Right lung (tissue), 2 donors: ENCODE measurements at regions not wholly inside any gene's neighbourhood (a gene's known extent, or its start where the extent isn't known, plus 50 kb on each side); places are given as distances from the start of the nearest gene placed in this dataset.
A peak's percentile ranks its signal among the peaks of the same experiment; 100 is the strongest.
"Not testable (repeated sequence)": the region's sequence is repeated elsewhere in the genome, so short reads cannot be mapped to it uniquely, and the experiment has no call there.

ENCODE experiments used
- DNase-seq, 2 donors: peaks; one replicate each; pipeline ENCODE4 v3.0.0-alpha.2; 2013

GRCh38 chr2:47728551-47728950 is 54.4 kb upstream of the MSH6 start:
- DNase-seq = no peak

- no peak for DNase-seq
These were observed 55.0 kb upstream of the MSH6 start for GRCh38 chr2:47727956-47728355.

- not testable (repeated sequence) for DNase-seq
These were observed 56.0 kb upstream of the MSH6 start for GRCh38 chr2:47726978-47727377.

GRCh38 chr2:47725808-47726207 is 57.1 kb upstream of the MSH6 start:
- DNase-seq = no peak

GRCh38 chr2:47724221-47724981 is 58.5 kb upstream of the MSH6 start:
- DNase-seq = no peak

- no peak for DNase-seq
These were observed 61.6 kb upstream of the MSH6 start for GRCh38 chr2:47721296-47721695.

- no peak for DNase-seq
These were observed 62.4 kb upstream of the MSH6 start for GRCh38 chr2:47720559-47720958.

- DNase-seq = no peak
These were observed 62.9 kb upstream of the MSH6 start for GRCh38 chr2:47720036-47720435.

- DNase-seq = no peak
These were observed 63.8 kb upstream of the MSH6 start for GRCh38 chr2:47719099-47719498.

- not testable (repeated sequence) for DNase-seq
These were observed 66.6 kb upstream of the MSH6 start for GRCh38 chr2:47716307-47716706.

- DNase-seq = no peak
These were observed 67.4 kb upstream of the MSH6 start for GRCh38 chr2:47715552-47715951.

GRCh38 chr2:47708801-47709499 is 74.0 kb upstream of the MSH6 start:
- DNase-seq = no peak

- DNase-seq = no peak
These were observed 78.7 kb upstream of the MSH6 start for GRCh38 chr2:47704287-47704686.

GRCh38 chr2:47699533-47700215 is 83.3 kb upstream of the MSH6 start:
- no peak for DNase-seq

- DNase-seq = peak in 1 of 2 donors; percentile 6
These were observed 84.4 kb upstream of the MSH6 start for GRCh38 chr2:47698436-47698972.

GRCh38 chr2:47697681-47698435 is 85.1 kb upstream of the MSH6 start:
- DNase-seq = not testable (repeated sequence)

GRCh38 chr2:47697000-47697601 is 85.8 kb upstream of the MSH6 start:
- no peak for DNase-seq

GRCh38 chr2:47696478-47696831 is 86.5 kb upstream of the MSH6 start:
- no peak for DNase-seq

GRCh38 chr2:47695800-47696477 is 87.0 kb upstream of the MSH6 start:
- no peak for DNase-seq

GRCh38 chr2:47694451-47694850 is 88.5 kb upstream of the MSH6 start:
- DNase-seq = not testable (repeated sequence)
